Hematopoietic multipotent progenitor cell treated with erythropoietin and hydrocortisone succinate and interleukin-3 and kit ligand, for 8 days (in vitro differentiated cells): ENCODE measurements at regions not wholly inside any gene's neighbourhood (a gene's known extent, or its start where the extent isn't known, plus 50 kb on each side); places are given as distances from the start of the nearest gene placed in this dataset.

Experiments used
- DNase-seq: peaks from one replicate; pipeline ENCODE4 v3.0.0-alpha.2; 2015

- DNase-seq = no peak
Observed at GRCh38 chr4:151613290-151613689, 147.5 kb downstream of the GATB start.

- no peak for DNase-seq
Observed at GRCh38 chr4:151614561-151614960, 146.2 kb downstream of the GATB start.

GRCh38 chr4:151618858-151619257, 141.9 kb downstream of the GATB start:
- no peak for DNase-seq

- DNase-seq = no peak
Observed at GRCh38 chr4:151620066-151620465, 140.7 kb downstream of the GATB start.
